ENCODE measurements at regions not wholly inside any gene's neighbourhood (a gene's known extent, or its start where the extent isn't known, plus 50 kb on each side); places are given as distances from the start of the nearest gene placed in this dataset.

- TF ChIP-seq CTCF (IDR thresholded peaks at IDR 0.05) (no peak), POLR2AphosphoS5 (IDR thresholded peaks at IDR 0.05) (no peak), POLR2A (IDR thresholded peaks at IDR 0.05) (no peak)
These were observed 1299.5 kb downstream of the FSTL5 start for GRCh38 chr4:160864253-160864652.

Data from gastroesophageal sphincter (tissue), 3 donors.